ENCODE measurements at regions not wholly inside any gene's neighbourhood (a gene's known extent, or its start where the extent isn't known, plus 50 kb on each side); places are given as distances from the start of the nearest gene placed in this dataset.

GRCh38 chr4:38414410-38414809, 249.6 kb upstream of the KLF3 start:
- TF ChIP-seq CTCF (IDR thresholded peaks at IDR 0.05) (no peak), POLR2A (IDR thresholded peaks at IDR 0.05) (no peak)
